GM18499 (cell line): ENCODE measurements at regions not wholly inside any gene's neighbourhood (a gene's known extent, or its start where the extent isn't known, plus 50 kb on each side); places are given as distances from the start of the nearest gene placed in this dataset.
"Not testable (repeated sequence)": the region's sequence is repeated elsewhere in the genome, so short reads cannot be mapped to it uniquely, and the experiment has no call there.

Experiments
- ATAC-seq: cut with Tn5 transposase; IDR thresholded peaks from one replicate; pipeline ENCODE4 v1.9.1; 2021; ENCODE audit warnings: moderate number of reproducible peaks; ENCODE audit not compliant: insufficient read depth, unreplicated experiment

- no peak for ATAC-seq
Measured at GRCh38 chr1:190809312-190809711, 331.6 kb upstream of the BRINP3 start.

DNA sequence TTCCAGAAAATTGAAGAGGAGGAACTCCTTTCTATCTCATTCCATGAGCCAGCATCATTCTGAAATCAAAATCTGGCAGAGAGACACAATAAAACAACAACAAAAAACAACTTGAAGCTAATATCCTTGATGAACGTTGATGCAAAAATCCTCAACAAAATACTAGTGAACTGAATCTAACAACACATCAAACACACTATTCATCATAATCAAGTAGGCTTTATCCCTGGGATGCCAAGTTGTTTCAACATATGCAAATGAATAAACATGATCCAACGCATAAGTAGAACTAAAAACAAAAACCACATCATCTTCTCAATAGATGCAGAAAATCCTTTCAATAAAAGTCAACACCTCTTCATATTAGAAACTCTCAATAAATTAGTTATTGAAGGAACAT is 335.3 kb upstream of the BRINP3 start:
- ATAC-seq: no peak

DNA sequence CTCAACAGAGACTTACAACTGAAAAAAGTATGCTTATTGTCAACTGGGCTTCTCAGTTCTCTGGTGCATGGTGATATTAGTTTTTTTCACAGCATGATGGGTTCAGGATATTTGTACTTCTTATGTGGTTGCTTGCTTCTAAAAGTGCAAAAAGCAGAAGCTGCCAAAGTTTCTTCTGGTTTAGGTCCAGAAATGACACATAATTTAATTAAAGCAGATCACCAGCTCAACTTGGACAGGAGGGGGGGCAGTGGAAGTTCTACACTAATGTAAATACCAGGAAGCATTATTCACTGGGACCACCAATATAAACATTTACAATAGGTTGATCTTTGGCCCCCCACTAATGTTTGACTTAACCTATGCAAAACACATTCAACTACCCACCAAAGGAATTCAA is 354.8 kb upstream of the BRINP3 start:
- ATAC-seq: no peak

GRCh38 chr1:190835658-190836057 is 358.0 kb upstream of the BRINP3 start:
- no peak for ATAC-seq

DNA sequence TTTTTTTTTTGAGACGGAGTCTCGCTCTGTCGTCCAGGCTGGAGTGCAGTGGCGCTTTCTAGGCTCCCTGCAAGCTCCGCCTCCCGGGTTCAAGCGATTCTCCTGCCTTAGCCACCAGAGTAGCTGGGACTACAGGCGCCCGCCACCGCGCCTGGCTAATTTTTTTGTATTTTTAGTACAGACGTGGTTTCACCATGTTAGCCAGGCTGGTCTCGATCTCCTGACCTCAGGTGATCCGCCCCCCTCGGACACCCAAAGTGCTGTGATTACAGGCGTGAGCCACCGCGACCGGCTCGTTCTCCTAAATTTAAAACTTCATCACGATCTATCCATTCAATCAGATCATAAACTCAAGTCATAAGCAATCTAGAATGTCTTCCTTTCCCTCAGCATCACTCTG is 359.5 kb upstream of the BRINP3 start:
- not testable (repeated sequence) for ATAC-seq

- no peak for ATAC-seq
Measured at GRCh38 chr1:190837888-190838287, 360.2 kb upstream of the BRINP3 start.

- no peak for ATAC-seq
Measured at GRCh38 chr1:190847166-190847565, 369.5 kb upstream of the BRINP3 start.

DNA sequence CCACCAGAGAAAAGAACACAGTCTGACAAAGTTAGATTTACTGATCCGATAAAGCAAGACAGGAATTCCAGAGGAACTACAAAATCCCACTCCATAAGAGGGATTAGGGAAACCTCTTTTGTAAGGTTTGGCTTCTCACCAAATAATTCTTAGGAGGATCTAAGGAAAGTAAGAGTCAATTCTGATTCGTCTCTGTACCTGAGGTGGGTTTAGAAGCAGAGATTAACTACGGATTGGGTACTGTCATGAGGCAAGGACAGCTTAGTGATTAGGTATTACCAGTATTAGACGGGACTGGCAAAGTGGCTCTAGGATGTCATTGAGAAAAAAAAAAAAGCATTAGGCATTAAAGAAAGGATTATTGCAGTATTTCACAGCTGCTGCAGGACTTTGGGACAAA is 371.7 kb upstream of the BRINP3 start:
- no peak for ATAC-seq

DNA sequence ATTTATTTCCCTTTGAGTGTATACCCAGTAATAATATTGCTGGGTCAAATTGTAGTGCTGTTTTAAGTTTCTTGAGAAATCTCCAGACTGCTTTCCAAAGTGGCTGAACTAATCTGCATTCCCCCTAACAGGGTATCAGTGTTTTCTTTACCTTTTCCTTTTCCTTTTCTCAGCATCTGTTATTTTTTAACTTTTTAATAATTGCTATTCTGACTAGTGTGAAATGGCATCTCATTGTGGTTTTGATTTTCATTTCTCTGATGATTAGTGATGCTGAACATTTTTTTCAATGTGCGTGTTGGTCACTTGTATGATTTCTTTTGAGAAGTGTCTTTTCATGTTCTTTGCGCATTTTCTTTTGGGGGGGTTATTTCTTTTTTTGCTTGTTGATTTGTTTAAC is 374.9 kb upstream of the BRINP3 start:
- no peak for ATAC-seq

DNA sequence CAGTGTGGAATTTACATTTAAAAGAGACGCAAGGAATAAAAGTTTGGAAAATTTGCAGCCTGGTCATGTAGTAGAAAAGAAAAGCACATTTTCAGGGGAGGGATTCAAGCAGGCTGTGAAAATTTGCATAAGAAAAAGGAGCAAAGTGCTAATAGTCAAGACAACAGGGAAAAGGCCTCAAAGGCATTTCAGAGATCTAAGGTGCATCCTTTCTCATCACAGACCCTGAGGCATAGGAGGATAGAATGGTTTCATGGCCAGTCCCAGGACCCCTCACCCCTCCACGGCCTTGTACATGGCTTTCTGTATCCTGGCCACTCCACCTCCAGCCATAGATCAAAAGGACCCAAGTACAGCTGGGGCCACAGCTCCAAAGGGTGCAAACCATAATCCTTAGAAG is 380.5 kb upstream of the BRINP3 start:
- ATAC-seq: no peak

GRCh38 chr1:190864013-190864641 is 386.5 kb upstream of the BRINP3 start:
- ATAC-seq: no peak

- ATAC-seq: no peak
Measured at GRCh38 chr1:190880352-190880751, 402.7 kb upstream of the BRINP3 start.

- no peak for ATAC-seq
Measured at GRCh38 chr1:190881064-190881463, 403.4 kb upstream of the BRINP3 start.

DNA sequence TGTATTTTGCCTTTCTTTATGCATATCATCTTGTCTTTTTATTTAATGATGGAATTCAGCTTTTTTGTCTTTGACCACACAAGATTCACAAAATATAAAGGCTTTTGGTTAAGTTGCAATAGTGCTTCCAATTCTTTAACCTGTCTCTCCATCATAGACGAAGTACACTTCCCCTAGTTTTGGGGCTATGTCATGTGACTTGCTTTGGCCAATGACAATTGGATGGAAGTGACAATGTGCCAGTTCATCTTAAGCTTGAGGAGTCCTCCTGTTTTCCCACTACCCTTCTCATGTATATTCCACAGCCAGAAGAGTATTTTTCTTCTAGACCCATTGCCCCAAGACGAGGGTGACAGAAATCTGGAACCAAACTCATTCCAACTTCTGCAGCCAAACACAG is 419.6 kb upstream of the BRINP3 start:
- ATAC-seq: no peak

DNA sequence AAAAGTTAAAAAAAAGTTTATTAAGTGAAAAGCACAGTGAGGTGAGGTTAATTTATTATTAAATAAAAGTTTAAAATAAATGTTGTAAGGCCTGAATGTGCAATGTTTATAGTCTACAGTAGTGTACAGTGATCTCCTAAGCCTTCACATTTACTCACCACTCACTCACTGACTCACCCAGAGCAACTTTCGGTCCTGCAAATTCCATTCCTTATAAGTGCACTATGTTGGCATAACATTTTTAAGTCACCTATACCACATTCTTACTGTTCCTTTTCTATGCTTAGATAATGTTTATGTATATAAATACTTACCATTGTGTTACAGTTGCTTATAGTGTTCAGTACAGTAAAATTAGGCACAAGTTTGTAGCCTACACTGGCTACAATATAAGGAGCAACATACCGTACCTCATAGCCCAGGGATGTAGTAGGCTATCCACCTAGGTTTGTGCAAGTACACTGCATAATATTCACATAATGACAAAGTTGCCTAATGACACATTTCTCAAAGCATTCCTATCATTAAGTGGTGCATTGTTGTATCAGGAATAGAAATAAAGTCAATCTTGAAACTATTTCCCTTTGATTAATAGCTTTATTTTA is 426.5 kb upstream of the BRINP3 start:
- no peak for ATAC-seq

- no peak for ATAC-seq
Measured at GRCh38 chr1:190906206-190906725, 428.6 kb upstream of the BRINP3 start.

DNA sequence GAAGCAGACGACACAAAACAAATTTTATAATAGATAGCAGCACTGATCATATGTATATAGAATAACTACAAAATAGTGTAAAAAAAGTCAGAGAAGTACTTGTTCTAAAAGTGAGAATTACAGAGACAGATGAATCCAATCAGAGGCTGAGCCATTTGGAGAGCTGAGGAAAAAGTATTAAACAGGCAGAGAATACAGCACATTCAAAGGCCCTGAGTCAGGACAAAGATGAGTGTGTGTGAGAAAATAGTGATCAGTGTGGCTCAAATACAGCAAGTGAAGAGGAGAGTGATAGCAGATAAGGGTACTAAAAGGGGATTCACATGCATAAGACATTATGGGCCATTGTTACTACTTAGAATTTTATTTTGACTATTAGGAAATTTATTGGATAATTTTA is 430.6 kb upstream of the BRINP3 start:
- no peak for ATAC-seq

- no peak for ATAC-seq
Measured at GRCh38 chr1:190908691-190909090, 431.0 kb upstream of the BRINP3 start.

GRCh38 chr1:190935925-190936324 is 458.3 kb upstream of the BRINP3 start:
- ATAC-seq: no peak

GRCh38 chr1:190936337-190936736 is 458.7 kb upstream of the BRINP3 start:
- ATAC-seq: no peak

- ATAC-seq: no peak
Measured at GRCh38 chr1:190940951-190941350, 463.3 kb upstream of the BRINP3 start.

DNA sequence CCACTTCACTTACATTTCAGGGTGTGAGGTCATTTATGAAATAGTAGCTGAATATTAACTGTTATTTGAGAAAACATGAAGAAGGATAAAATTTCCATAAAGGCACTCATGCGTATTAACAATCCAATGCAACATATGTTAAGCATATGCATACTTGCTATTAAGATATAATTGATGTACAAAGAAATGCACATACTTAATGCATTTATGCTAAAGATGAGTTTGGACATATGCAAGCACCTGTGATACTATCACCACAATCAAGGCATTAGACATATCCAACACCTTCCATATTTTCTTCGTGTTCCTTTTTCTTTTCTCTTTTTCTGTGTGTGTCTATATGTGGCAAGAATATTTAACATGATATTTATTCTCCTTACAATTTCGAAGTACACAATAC is 464.8 kb upstream of the BRINP3 start:
- no peak for ATAC-seq
